GM18499 (cell line): ENCODE measurements at regions not wholly inside any gene's neighbourhood (a gene's known extent, or its start where the extent isn't known, plus 50 kb on each side); places are given as distances from the start of the nearest gene placed in this dataset.
A peak's percentile ranks its signal among the peaks of the same experiment; 100 is the strongest.
"Not testable (repeated sequence)": the region's sequence is repeated elsewhere in the genome, so short reads cannot be mapped to it uniquely, and the experiment has no call there.

Source experiments
- ATAC-seq: cut with Tn5 transposase; IDR thresholded peaks from one replicate; pipeline ENCODE4 v1.9.1; 2021; ENCODE audit warnings: moderate number of reproducible peaks; ENCODE audit not compliant: insufficient read depth, unreplicated experiment

- ATAC-seq = not testable (repeated sequence)
Measured at GRCh38 chr6:58055465-58056176, 738.2 kb downstream of the PRIM2 start.

GRCh38 chr6:58059701-58060100 is 742.3 kb downstream of the PRIM2 start:
- ATAC-seq = not testable (repeated sequence)

DNA sequence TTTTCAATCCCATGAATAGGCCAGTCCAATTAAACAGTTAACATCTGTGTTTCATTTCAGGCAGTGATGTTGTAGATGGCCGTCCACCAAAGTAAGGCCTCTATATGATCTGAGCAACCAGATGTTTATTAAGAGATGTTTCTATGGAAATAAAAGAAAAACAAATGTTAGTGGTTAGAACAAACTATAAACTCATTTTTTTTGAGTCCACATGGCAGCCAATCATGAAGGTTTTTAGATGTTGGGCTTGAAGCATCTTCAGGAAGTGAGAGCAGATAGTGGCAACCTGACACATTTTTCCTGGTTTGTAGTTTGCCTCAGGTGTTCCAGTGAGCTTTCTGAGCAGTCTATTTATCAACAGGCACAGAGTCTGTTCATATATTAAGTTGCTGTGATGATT is 746.1 kb downstream of the PRIM2 start:
- ATAC-seq = not testable (repeated sequence)

DNA sequence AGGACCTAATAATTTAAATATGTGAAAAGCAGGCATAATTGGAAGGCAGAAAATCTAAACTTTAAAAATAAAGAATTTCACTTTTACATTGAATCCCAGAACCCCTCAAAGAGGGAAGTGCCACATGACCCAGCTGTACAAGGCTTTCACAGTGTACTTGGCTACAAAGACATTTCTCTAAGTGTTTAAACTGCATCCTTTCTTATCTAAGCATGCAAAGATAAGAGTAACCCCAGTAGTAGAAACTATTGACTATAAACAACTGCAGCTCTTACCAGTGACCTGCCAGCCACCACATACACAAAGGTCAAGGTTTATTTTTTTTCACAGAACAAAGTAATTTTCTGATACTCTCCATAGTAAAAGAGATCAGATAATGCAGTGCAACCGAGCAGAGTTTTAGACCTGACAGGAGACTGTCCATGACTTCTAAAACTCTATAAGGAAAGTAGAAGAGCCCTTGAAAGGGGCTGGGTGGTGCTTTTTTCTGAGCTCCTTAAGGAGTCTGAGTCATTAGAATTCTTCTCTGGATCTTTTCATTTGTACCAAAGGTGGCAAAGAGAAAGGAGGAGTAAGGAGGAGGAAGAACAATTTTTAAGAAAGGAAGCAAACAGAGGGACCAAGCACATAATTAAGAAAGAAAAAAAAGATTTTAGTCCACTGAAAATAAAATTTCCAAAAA is 750.6 kb downstream of the PRIM2 start:
- ATAC-seq = not testable (repeated sequence)

GRCh38 chr6:58073263-58073662 is 755.8 kb downstream of the PRIM2 start:
- ATAC-seq = no peak

DNA sequence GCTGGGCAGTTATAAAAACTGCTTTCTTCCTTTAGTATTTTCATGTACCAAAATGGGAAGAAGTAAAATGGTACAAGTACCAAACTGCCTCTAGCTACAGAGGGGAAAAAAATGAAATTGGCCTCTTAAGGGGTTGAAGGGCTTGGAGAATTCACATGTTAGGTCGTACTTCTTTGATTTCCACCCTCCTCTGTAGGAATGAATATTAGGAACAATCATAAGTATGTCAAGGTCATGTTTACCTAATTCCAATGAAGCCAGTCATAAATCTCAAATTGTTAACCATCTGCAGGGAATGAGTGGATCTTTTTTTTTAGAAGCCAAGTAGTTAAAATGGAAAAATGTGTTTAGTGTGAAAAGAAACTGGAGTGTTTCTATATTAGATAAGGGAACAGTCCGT is 772.6 kb downstream of the PRIM2 start:
- ATAC-seq = not testable (repeated sequence)

DNA sequence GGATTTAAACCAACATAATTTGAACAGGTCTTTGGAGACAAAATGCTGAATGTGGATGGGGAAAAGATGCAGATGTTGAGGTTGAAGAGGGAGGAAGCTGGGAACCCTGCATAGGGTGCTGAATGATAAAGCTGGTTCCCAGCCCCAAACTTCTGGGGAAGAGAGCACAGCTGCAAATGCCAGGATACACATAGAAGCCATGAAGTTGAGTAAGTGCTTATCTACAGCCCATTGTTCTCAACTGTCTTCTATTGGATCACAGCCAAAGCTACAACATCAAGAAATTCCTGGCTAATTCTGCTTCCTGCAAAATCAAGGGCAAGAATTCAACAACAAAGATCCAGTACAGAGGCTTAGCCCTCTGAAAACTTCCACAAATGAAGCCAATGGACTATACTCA is 779.8 kb downstream of the PRIM2 start:
- ATAC-seq = not testable (repeated sequence)

- ATAC-seq = no peak
Measured at GRCh38 chr6:58113960-58114359, 796.5 kb downstream of the PRIM2 start.

- ATAC-seq = not testable (repeated sequence)
Measured at GRCh38 chr6:58117162-58117561, 799.7 kb downstream of the PRIM2 start.

DNA sequence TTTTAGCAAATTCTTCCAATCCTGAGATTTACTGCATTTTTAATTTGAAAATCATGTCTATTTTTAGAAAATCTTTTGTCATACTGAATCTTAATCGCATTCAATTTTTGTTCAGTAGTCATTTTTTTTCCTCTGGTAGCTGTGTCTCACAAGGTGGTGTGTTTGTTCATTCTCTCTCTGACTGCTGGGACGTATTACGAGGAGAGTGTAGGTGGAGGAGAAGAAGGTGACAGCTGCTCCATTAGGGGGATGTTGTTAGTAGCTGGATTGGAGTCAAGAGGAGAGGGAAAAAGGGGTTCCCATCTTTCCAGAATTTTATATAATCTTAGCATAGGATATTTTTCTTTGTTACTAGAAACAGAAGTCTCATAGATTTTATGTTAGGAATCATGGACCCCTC is 804.2 kb downstream of the PRIM2 start:
- ATAC-seq = not testable (repeated sequence)

DNA sequence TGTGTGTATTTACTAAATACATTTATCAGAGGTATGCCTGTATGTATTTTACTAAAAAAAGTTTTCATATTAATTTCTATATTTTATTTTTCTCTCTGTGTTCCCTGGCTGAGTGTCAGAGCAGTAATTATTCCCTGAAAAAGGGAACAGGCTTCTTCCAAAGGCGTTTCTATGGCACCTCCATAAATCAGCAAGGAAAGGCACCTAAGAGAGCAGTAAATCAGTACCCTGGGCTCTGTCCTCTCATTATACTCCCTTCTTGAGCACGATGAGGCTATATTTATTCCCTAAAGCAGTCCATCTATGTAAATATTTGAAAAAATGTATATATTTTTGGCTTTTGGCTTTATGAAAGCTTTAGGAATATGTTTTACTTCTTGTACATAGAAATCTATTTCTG is 806.3 kb downstream of the PRIM2 start:
- ATAC-seq = not testable (repeated sequence)

GRCh38 chr6:58128549-58128948 is 811.1 kb downstream of the PRIM2 start:
- not testable (repeated sequence) for ATAC-seq

GRCh38 chr6:58129098-58129497 is 811.7 kb downstream of the PRIM2 start:
- not testable (repeated sequence) for ATAC-seq

GRCh38 chr6:58139746-58140145 is 822.3 kb downstream of the PRIM2 start:
- ATAC-seq = not testable (repeated sequence)

DNA sequence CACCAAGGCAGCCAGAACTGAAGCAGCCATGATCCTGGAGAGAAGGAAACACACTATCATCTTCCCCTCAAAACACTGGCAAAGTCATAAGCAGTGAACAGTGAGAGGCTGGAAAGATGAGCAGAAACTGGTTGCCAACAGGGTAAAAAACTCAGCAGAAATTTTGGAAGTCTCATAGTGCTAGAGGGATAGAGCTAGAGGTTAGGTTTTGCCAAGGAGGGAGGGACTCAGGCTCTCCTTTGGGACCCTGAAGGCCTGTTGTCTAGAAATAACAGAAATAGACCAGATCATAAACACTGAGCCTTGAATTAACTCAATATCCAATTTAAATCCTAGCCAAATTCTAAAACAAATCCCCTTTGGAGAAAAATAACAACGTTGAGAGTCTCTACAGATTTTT is 853.6 kb downstream of the PRIM2 start:
- not testable (repeated sequence) for ATAC-seq

- ATAC-seq = peak; percentile 62
Measured at GRCh38 chr6:58181557-58182065, 864.2 kb downstream of the PRIM2 start.

GRCh38 chr6:58185300-58185699 is 867.9 kb downstream of the PRIM2 start:
- ATAC-seq = not testable (repeated sequence)

DNA sequence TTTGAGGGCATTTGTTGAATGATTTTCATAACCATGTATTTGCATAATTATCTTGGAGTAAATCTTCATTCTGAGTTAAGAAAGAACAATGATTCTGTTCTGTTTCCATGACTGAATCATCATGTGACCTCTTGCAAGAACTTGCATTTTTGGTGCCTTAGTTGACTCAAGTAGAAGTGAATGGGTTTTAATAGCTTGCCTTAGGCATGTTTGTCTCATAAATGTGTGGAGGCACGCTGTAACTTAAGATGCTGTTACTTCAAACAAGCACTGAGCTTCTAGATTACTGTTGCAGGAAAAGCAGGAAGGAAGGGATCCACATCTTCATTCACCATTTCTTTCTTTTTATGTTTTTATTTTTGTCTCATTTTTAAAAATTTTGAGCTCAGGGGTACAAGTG is 875.8 kb downstream of the PRIM2 start:
- ATAC-seq = not testable (repeated sequence)

GRCh38 chr6:58198301-58198700 is 880.9 kb downstream of the PRIM2 start:
- ATAC-seq = no peak

DNA sequence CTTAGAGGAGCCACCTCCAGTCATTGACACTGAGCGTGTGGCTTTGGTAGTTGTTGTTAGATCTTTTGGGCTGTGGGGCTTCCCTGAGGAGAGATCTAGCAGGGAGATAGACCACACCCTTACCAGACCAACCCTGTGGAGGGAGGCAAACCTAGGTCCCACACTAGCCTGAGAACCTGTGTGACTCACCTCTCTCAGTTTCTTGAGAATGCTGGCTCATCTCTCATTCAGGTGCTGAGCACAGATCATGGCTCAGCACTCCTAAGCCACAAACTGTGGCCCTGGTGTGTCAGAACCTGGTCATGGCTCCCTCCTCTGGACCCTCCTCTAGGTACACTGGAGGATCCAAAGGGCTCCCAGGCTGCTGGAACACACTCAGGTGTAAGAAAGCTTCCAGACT is 919.7 kb downstream of the PRIM2 start:
- ATAC-seq = not testable (repeated sequence)

DNA sequence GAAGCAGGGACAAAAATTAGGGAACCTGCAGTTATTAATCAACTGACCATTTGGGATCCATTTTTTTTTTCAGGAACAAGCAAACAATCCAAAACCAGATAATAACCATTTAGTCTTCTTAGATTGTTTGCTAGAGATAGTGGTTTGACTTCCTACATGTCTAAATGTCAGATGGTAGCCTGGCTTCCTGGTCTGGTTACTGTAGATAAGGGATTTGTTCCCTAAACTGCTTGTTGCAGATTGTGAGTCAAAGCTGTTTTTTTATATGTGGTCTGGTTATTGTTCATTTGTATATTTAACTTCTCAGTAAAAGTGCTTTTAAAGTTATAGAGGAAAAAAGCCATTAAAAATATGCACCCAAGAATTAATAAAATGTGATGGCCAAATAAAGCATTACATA is 921.0 kb downstream of the PRIM2 start:
- not testable (repeated sequence) for ATAC-seq
